NCI-H2196 (cell line): ENCODE measurements at regions not wholly inside any gene's neighbourhood (a gene's known extent, or its start where the extent isn't known, plus 50 kb on each side); places are given as distances from the start of the nearest gene placed in this dataset.
A peak's percentile ranks its signal among the peaks of the same experiment; 100 is the strongest.

ENCODE experiments used
- DNase-seq: peaks from one replicate; lab custom pipeline; 2025; ENCODE audit not compliant: unreplicated experiment; lab: John Stamatoyannopoulos, UW

DNA sequence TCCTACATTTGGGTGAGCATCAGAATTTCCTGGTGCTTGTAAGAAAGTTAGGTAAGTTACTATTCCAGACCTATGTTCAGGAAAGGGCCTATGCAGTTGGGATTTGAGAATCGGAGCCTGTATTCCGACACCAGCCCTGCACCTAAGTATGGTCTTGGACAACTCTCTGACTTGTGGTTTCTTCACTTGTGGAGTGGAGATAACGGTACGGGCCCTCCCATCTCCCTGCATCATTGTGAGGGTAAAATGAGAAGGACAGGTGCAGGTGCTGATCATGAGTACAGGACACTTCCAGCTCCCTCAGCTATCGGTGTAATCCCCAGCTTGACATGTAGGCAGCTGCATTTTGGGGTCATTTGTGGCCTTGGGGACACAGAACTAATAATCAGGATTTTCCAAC, 138.3 kb upstream of the NAMPT start:
- DNase-seq = no peak

DNA sequence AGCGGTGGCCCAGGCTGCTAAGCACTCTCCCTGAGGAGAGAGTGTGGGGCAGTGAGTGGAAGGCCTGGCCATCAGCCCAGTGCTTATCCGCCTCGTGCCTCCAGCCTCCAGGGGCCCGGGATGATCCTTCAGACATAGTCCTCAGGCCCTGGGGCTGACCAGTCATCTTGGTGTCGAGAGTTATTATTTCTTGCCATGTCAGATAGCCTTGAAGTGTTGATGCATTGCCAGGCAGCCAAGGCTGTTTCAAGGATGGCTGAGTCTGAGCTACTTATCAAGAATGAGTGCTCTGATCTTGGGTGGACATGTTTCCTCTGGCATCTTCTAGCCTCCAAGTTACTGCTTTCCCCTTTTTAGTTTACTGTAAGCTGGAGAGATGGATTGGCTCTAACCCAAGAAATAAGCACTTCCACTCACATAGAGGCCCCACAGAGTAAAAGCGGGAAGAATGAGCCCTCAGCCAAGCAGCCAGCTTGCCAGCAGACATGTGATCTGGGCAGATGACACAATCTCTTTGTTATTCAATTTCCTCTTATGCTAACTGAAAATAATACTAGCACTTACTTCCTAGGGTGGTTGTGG, 136.5 kb upstream of the NAMPT start:
- DNase-seq = peak; percentile 82

DNA sequence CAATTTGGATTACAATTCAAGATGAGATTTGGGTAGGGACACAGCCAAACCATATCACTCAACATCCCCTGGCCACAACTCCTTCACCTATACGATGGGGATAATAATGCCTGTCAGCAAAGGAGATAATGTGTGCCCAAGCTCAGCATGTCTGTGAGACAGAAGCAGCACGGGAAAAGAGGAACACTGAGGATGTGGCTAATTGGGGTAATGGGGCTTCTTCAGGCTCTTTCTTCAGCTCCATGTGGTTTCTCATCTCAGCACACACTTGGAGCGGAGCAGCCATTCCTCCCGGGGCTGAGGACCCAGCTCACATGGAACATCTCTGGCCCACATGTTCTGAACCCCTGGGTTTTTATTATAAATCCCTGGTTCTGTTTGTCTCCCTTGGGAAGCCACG, 136.0 kb upstream of the NAMPT start:
- no peak for DNase-seq

DNA sequence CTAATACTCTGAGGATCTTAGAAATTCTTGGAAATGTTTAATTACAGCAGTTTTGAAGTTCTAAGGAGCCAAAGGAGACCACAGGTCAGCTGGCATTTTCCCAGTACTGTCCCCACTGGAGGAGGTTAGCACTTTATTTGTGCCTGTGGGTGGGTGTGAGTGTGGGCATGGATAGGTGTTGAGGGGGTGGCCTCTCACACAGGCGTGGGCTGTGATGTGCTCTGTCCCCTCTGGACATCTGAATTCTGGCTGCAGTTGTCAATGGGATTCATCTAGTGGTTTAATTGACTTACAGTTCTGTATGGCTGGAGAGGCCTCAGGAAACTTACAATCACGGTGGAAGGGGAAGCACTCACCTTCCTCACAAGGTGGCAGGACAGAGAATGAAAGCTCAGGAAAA, 135.4 kb upstream of the NAMPT start:
- no peak for DNase-seq

DNA sequence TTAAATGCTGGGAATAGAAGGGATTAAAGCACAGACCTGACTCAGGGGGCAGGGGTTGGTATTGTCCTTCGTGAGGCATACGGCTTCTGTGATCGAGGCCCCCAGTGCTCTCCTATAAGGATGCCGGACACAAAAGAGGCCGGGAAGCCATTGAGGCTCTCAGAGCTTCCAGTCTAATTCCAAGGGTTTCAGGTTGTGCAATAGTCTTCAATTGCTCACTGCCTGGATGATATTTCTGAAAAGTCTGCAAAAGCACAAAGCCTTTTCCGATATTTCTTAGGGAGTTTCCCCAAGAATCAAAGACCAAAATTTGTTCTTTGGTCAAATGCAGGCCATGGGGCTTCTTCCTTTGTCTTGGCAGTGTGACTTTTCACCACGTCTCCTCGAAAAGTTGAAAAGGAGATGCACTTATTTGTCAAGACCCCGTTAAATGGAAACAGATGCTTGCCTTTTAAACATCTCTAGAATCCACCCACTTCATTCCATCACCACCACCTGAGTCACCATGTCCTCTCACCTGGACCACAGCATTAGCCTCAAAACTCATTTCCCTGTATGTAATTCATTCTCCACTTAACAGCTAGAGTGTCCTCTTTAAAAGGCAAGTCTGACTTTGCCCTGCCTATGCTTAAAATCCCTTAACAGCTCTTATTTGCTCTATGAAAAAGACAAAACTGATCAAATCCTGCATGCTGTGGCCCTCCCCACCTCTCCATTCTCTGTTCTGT, 134.8 kb upstream of the NAMPT start:
- DNase-seq = no peak

DNA sequence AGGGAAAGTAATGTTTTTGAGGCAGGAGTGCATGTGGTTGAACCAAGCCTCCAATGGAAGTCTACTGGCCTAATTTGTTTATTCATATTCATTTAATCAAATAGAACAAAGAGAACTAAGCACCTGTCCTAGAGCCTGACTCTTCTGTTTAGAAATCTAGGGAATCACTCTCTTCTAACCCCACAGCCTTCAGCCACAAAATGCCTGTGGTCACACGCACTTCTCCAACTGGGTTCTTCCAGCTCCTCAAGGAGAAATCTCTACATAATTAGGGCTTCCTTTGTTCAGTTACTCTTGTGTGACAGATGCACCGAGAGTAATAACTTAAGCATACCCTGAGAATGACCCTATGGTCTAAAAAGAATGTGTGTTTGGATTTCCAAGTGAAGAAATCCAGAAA, 133.7 kb upstream of the NAMPT start:
- no peak for DNase-seq

DNA sequence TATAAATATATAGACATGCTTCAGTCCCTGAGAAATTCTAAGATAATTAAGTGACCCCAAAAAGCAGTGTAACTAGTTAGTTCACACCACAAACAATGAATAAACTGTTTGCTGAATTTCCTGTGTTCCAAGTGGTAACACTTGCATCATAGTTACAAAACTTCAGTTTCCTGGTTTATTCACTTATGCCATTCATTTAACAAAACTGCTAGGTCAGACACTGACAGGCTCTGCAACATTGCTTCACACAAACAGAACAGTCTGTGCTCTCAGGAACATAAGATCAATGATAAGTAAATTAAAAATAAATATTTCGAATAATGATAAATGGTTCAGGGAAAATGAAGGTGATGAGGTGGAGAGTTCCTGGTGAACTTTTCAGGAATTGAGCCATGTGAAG, 133.3 kb upstream of the NAMPT start:
- no peak for DNase-seq

DNA sequence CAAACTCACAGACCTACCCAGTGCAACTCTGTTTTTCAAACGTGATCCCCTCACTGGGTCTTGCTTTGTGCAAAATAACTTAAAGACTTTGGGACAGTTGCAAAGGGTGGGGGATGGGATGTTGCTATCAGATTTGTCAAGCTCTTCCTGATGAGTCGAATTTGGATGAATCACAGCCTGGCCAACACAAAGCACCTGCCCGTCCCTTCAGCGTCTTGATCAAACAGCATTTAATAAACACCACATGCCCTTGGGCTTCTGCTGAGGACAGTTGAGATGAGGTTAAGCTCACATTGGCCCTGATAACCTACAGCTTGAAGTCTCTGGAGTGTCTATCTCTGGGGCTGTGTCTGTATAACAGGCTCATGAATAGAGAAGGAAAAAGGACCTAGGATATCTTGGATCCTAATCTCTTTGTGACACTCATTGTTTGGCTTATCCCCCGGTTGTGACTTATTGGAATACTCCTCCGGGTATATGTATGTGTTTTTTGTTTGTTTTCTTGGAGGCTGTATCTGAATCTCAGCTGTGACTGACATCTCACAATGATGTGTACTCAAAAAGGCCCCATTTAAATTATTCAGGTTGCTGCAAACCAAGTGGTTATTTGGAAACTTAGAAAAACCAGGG, 132.6 kb upstream of the NAMPT start:
- no peak for DNase-seq

DNA sequence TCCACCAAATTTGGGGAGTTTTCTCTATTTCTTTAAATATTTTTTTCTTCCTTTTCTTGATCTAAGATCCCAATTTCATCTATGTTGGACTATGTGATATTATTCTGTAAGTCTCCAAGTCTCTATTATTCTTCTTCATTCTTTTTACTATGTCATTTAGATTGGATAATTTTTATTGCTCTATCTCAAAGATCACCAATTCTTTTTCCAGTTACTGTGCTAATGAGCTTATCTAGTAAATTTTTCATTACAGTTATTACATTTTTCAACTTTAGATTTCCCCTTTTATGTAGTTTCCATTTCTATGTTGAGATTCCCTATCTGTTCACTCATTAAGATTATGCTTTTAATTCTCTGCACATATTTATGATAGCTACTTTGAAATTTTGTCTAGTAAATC, 131.6 kb upstream of the NAMPT start:
- DNase-seq = no peak

DNA sequence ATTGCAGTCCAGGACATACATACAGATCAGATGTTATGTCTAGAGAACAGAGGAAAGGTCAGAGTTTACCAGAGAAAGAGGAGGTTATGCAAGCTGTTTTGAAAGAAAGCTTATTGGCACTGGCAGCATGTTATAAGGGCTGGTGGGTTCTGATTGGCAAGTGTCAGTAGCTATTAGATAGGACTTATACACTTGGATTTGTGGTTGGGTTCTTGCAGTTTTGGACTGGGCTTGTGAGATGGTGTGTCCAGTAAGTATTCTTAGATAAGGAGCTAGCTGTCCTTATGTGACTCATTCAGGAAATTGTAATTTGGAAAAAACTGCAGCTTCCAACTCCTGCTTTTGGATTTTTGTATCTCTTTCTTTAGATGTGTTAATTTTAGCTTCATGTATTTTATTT, 130.7 kb upstream of the NAMPT start:
- no peak for DNase-seq

DNA sequence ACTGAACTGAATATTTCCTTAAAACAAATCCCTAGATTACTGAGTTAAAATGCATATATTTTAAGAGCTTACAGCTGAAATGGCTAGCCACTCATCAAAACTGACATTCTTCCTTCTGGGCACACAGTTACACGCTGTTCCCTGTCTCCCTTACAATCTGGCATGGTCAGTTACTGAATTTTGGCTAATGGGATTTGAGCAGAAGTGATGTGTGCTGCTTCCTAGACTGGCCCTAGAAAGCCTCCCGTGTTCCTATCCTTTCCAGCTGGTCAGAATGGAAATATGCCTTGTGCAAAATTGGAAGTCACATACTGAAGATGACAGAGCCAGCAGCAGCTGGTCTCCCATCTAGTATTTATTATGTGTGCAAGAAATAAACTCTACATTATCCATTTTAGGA, 128.7 kb upstream of the NAMPT start:
- DNase-seq = no peak

DNA sequence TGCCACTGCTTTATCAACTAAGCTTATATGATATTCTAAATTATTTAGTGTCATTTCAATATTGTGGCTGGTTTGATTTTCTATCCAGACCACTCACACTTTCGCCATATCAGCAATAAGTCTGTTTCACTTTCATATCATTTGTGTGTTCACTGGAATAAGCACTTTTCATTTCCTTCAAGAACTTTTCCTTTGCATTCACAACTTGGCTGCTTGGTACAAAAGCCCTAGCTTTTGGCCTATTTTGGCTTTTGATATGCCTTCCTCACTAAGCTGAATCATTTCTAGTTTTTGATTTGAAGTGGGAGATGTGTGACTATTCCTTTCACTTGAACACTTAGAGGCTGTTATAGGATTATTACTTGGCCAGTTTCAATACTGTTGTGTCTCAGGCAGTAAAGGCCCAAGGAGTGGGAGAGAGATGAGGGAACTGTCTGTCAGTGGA, 120.9 kb upstream of the NAMPT start:
- DNase-seq = no peak

DNA sequence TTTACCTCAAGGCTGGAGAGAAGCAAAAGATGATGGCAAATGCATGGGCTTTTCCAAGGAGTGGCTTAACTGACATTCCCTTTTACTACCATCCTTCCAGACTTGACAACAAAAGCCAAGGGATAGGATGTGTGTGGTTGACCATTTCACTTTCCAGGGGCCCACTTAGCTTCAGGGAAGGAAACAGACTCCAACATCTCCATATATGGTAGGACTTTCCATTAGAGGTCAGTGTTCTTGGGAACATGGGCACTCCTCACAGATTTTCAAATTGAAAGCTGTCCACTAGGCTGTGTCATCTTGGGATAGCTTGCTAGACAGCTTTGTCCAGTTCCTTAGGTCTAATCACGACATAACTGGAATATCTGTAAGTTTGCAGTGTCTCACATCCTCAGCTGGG, 118.1 kb upstream of the NAMPT start:
- no peak for DNase-seq

DNA sequence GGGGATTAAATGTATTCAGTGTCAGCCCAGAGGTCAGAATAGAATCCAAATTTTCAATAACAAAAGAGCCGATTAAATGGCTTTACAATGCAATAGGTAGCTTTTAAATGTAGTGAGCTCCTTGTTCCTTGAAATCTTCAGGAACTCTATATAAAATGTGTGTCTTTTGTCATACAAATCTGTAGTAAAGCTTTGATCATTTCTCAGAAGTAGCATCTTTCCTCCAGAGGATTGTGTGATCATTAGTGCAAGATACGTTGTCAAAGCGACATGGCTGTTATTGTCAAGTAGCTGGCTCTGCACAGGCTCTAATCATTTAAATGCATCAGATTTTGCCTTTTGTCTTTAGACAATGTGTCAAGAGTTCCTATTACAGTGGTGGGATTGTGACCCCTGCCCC, 116.1 kb upstream of the NAMPT start:
- DNase-seq = no peak

DNA sequence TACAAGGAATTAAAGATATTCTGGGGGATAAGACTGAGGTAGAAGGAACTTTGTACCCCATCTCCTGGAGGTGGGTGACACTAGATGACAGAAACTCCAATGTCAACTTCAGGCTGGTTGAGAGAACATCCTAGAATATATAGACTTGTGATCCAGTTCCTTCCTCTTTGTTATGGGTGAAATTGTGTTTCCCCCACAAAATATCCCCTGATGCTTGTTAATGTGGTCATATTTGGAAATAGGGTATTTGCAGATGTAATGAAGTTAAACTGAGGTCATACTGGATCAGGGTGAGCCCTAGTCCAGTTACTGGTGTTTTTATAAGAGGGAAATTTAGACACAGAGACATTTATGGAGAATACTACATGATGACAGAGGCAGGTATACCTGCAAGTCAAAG, 114.0 kb upstream of the NAMPT start:
- DNase-seq = no peak

DNA sequence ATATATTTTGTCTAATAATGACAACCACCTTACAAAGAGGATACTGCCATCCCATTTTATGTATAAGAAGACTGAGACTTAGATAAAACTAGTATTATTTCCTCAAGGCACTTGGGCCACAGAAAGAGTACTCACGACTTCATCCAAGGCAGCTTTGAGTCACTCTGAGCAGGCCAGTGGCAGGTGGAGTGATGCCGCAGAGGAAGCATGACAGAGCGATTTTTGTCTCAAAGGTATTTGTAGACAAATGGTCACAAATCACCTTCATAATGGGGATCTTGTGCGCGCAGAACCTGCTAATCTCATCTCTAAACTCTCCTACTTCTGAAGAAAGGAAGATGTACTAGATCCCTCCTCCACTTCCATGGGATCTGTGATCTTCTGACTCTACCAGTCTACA, 113.2 kb upstream of the NAMPT start:
- no peak for DNase-seq

DNA sequence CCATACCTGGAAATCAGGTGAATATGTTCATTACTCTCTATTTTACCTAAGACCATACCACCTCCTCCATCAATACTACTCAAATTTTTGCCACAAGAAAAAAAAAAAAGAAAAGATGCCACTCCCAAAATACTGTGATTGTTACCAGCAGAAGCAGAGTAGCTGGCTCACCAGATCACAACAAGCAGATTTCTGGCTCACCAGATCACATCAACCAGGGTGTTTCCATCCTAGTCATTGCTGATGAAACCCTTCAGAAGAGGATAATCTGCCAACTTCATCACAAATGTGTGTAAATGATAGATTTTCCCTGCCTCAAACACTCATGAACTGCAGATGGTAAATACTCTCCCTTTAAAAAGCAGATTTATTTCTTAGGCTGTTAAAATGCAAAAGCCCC, 109.7 kb upstream of the NAMPT start:
- no peak for DNase-seq

DNA sequence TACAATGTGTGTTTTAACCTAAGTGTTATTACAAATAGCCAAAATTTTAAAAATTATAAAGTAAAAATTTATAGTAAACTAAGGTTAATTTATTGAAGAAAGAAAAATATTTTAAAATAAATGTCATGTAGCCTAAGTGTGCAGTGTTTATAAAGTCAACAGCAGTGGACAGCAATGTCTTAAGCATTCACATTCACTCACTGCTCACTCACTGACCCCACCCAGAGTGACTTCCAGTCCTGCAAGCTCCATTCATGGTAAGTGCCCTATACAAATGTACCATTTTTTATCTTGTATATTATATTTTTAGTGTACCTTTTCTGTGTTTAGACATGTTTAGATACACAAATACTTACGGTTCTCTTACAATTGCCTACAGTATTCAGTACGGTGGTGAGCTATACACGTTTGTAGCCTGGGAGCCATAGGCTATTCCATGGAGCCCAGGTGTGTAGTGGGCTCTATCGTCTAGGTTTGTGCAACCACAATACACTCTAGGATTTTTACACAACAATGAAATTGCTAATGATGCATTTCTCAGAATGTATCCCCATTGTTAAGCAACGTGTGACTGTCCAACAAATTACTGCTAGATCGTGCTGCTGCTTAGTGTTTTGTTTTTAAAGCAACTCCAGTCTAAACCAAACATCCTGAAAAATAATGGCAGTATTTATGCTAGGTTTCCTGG, 108.9 kb upstream of the NAMPT start:
- no peak for DNase-seq

DNA sequence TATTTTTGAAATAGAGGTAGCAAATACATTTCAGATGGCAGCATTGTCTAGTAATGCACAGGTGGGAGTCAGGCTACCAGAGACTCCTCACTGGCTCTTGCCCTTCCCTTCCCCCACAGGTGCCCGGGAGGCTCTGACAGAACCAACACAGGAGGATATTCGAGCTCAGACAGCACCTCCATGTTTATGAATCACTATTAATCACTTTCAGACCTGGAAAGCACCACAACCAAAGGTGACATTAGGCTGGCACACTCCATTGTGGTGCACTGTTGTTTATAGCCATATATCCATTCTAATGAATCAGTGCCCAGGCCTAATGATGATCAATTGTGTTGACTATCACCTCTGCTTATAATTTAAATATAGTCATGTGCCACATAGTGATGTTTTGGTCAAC, 107.8 kb upstream of the NAMPT start:
- no peak for DNase-seq

DNA sequence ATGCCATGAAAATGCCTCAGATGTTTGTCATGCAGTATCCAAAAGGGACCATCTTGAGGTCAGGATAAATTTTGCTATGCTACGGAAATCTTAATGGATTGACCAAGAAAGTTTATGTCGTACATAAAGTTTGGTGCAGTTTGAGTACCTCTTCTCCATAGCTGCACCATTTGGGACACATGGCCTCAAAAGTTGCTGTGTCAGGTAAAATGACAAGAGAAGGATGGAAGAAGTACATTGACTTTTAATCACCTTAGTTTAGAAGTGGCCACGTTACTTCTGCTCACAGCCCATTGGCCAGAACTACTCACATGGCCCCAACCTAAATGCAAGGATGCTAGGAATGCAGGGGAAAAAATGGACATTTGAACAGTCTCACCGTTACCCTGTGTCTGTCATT, 107.4 kb upstream of the NAMPT start:
- no peak for DNase-seq

DNA sequence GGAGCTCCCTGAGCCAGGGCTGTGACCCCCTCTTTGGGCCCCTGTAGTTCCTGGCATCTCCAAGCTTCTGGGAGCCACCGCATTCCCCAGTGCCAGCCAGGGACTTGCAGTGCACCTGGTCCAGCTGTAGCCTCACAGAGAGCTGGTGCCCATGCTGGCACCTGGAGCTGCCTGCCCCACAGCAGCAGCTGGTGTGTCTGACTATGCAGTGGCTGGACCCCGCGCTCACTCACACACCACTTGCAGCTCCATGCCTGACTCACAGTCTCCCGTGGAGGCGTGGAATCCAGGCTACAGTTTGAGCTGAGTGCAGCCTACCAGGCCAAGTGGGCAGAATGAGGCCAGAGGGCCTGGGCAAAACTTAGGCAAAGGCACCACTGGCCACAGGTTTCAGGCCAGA, 102.2 kb upstream of the NAMPT start:
- DNase-seq = no peak

DNA sequence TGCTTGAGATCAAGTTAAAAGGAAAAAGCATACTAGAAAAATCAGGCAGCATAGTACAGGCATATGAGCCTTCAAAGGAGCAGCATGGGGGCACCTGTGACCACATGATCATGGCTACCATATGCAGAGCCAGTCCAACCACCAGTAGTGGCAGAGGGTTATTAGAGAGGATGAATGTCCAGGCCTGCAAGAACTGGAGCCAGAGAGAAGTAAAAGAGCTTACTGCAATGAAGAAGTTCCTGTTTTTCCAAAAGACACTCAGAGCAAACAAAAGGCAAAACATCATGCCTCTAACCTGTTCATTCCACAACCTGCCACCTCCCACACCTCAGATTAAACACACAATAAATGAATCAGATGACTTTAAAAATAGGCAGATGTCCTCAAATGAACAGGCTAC, 99.6 kb upstream of the NAMPT start:
- DNase-seq = no peak
